SK-N-SH (cell line): ENCODE measurements at regions not wholly inside any gene's neighbourhood (a gene's known extent, or its start where the extent isn't known, plus 50 kb on each side); places are given as distances from the start of the nearest gene placed in this dataset.

Source experiments
- CTCF ChIA-PET: fragments of 300-600, 350-600 bp; formaldehyde crosslinking; extraction: SDS; loops from one replicate; lab custom pipeline; 2021; lab: Yijun Ruan, JAX
- POLR2A ChIA-PET: fragments of 350-600 bp; sonication (Branson Sonifier 250); formaldehyde crosslinking; extraction: SDS; loops from one replicate; lab custom pipeline; 2020; ENCODE audit warnings: antibody characterized with exemption, inconsistent platforms; lab: Yijun Ruan, JAX
- DNase-seq: peaks from one replicate; pipeline ENCODE4 v3.0.0; 2012
- H2AFZ ChIP-seq: fragments of 200-600 bp; sonication (generic); 2 replicates; pipeline ENCODE4 v1.8.1; 2016; ENCODE audit warnings: antibody characterized with exemption, mild to moderate bottlenecking, low read depth
- H3F3A ChIP-seq: fragments of 200-600 bp; sonication (generic); replicated peaks from 2 replicates; pipeline ENCODE3; 2016; ENCODE audit warnings: antibody characterized with exemption, mild to moderate bottlenecking; ENCODE audit not compliant: insufficient read depth
- H3K27ac ChIP-seq, 2 experiments: fragments of 200-500 bp in 1 of 2; fragments of 200-600 bp in 1 of 2; sonication (Bioruptor generic) in 1 of 2; sonication (generic), shearing (Covaris generic) in 1 of 2; 2 replicates each; pipeline versions ENCODE4 v1.5.1 to v1.6.1; 2014 to 2016; ENCODE audit warnings: low read depth in 2 of 2, inconsistent platforms in 1 of 2, low read length in 1 of 2, mild to moderate bottlenecking in 1 of 2, mixed read lengths in 1 of 2
- H3K27me3 ChIP-seq: fragments of 200-600 bp; sonication (generic), shearing (Covaris generic); 2 replicates; pipeline ENCODE4 v1.6.1; 2016; ENCODE audit warnings: mixed run types; ENCODE audit not compliant: insufficient read depth
- H3K36me3 ChIP-seq, 2 experiments: fragments of 200-500 bp in 1 of 2; fragments of 200-600 bp in 1 of 2; sonication (Bioruptor generic) in 1 of 2; sonication (generic) in 1 of 2; replicated peaks in 1 of 2; 2 replicates each; pipeline versions ENCODE3 to v1.5.1; 2014 to 2016; ENCODE audit warnings: low read length in 1 of 2, mild to moderate bottlenecking in 1 of 2; ENCODE audit not compliant: insufficient read depth in 2 of 2, control insufficient read depth in 1 of 2
- H3K4me1 ChIP-seq, 2 experiments: fragments of 200-500 bp in 1 of 2; fragments of 200-600 bp in 1 of 2; sonication (Bioruptor generic) in 1 of 2; sonication (generic), shearing (Covaris generic) in 1 of 2; 2 replicates each; pipeline versions ENCODE4 v1.5.1 to v1.6.1; 2014 to 2016; ENCODE audit warnings: low read depth in 1 of 2, low read length in 1 of 2, mixed run types in 1 of 2; ENCODE audit not compliant: insufficient read depth in 2 of 2, control insufficient read depth in 1 of 2
- H3K4me2 ChIP-seq: fragments of 200-600 bp; sonication (generic), shearing (Covaris generic); 2 replicates; pipeline ENCODE4 v1.6.1; 2017; ENCODE audit warnings: mixed run types
- H3K4me3 ChIP-seq, 2 experiments: fragments of 200-500 bp in 1 of 2; fragments of 200-600 bp in 1 of 2; sonication (Bioruptor generic) in 1 of 2; sonication (generic), shearing (Covaris generic) in 1 of 2; 2 replicates each; pipeline versions ENCODE4 v1.5.1 to v1.8.1; 2014 to 2016; ENCODE audit warnings: low read depth in 2 of 2, inconsistent platforms in 1 of 2, low read length in 1 of 2, mild to moderate bottlenecking in 1 of 2, mixed read lengths in 1 of 2, moderate library complexity in 1 of 2
- H3K79me2 ChIP-seq: fragments of 200-600 bp; sonication (generic); 2 replicates; pipeline ENCODE4 v1.8.1; 2017; ENCODE audit warnings: mild to moderate bottlenecking; ENCODE audit not compliant: insufficient read depth
- H3K9ac ChIP-seq: fragments of 200-600 bp; sonication (generic); 2 replicates; pipeline ENCODE4 v1.6.1; 2017; ENCODE audit warnings: mixed run types
- H3K9me2 ChIP-seq: fragments of 200-600 bp; sonication (generic); 2 replicates; pipeline ENCODE4 v1.6.1; 2017; ENCODE audit warnings: mixed run types
- H3K9me3 ChIP-seq: fragments of 200-600 bp; sonication (generic); 2 replicates; pipeline ENCODE4 v1.6.1; 2017; ENCODE audit warnings: mixed run types, mild to moderate bottlenecking, moderate library complexity
- H4K20me1 ChIP-seq: fragments of 200-600 bp; sonication (generic); 2 replicates; pipeline ENCODE4 v1.6.1; 2017; ENCODE audit warnings: mild to moderate bottlenecking, mixed run types; ENCODE audit not compliant: insufficient read depth
- EP300 ChIP-seq, 2 experiments: IDR thresholded peaks; 2 replicates each; pipeline versions ENCODE4 v1.4.0 to v1.6.1; 2012; ENCODE audit warnings: borderline replicate concordance in 1 of 2, low read depth in 1 of 2, low read length in 1 of 2
- EZH2phosphoT487 ChIP-seq: fragments of 200-600 bp; sonication (generic); IDR thresholded peaks from 2 replicates; pipeline ENCODE4 v1.6.1; 2017; ENCODE audit warnings: low read depth, mixed run types, mild to moderate bottlenecking, antibody characterized with exemption, moderate library complexity, borderline replicate concordance
- GATA2 ChIP-seq: sonication (generic); formaldehyde crosslinking; IDR thresholded peaks from 2 replicates; pipeline ENCODE4 v1.5.0; 2020; ENCODE audit warnings: mild to moderate bottlenecking, missing genetic modification reagents
- MEF2A ChIP-seq: IDR thresholded peaks from 2 replicates; pipeline ENCODE4 v1.4.0; 2012; ENCODE audit warnings: low read depth, borderline replicate concordance
- MXI1 ChIP-seq: IDR thresholded peaks from 2 replicates; pipeline ENCODE4 v1.6.1; 2012; ENCODE audit warnings: mild to moderate bottlenecking, low read depth, low read length, improper control_type of control experiment
- POLR2AphosphoS5 ChIP-seq: IDR thresholded peaks from 2 replicates; pipeline ENCODE4 v1.6.1; 2012; ENCODE audit warnings: low read depth, low read length
- RFX5 ChIP-seq: IDR thresholded peaks from 2 replicates; pipeline ENCODE4 v1.6.1; 2012; ENCODE audit warnings: mild to moderate bottlenecking, improper control_type of control experiment, low read length
- SIN3A ChIP-seq: IDR thresholded peaks from 2 replicates; pipeline ENCODE4 v1.6.1; 2012; ENCODE audit warnings: low read depth, mild to moderate bottlenecking, low read length, moderate library complexity, borderline replicate concordance
- TAF1 ChIP-seq: IDR thresholded peaks from 2 replicates; pipeline ENCODE4 v1.6.1; 2012; ENCODE audit warnings: low read depth, mild to moderate bottlenecking, low read length, moderate library complexity, borderline replicate concordance
- WGBS: methylation state at CpG from one replicate; pipeline ENCODE4 v1.1.6; 2017; ENCODE audit warnings: low lambda C conversion rate; 5-methylcytosine and 5-hydroxymethylcytosine counted together
- TF ChIP-seq, protein P1 (sequence below): IDR thresholded peaks from 2 replicates; pipeline ENCODE4 v1.4.0; 2012; ENCODE audit warnings: low read depth
- TF ChIP-seq, protein P2 (sequence below): IDR thresholded peaks from 2 replicates; pipeline ENCODE4 v1.4.0; 2012; ENCODE audit warnings: low read depth, borderline replicate concordance
- TF ChIP-seq, protein P3 (sequence below): fragments of 200-600 bp; sonication (generic); IDR thresholded peaks from 2 replicates; pipeline ENCODE4 v1.6.1; 2017; ENCODE audit warnings: antibody characterized with exemption, mild to moderate bottlenecking, moderate library complexity
- TF ChIP-seq, protein P4 (sequence below): fragments of 150-350 bp; IDR thresholded peaks from 2 replicates; pipeline ENCODE4 v1.6.1; 2017; ENCODE audit warnings: antibody characterized with exemption, low read length, low read depth, borderline replicate concordance
- TF ChIP-seq, protein P5 (sequence below): IDR thresholded peaks from 2 replicates; pipeline ENCODE4; 2012

DNA sequence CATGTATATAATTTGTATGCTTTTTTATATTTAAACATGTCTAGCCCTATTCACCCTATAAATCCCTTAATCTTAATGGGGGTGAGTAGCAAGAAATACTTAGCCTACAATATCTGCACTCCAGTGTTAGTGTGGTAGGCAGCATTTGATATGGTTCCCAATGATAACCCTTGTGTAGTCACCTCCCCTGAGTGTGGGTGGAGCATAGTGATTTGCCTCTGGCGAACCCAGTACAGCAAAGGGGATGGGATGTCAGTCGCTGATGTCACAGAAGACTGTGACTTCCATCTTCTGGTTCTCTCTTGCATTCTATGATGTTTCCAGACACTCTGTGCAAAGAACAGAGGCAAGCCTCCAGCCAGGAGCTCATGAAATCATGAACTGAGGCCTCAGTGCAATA, 211.2 kb downstream of the CRPPA start (continued):
- TF ChIP-seq, protein P1, sequence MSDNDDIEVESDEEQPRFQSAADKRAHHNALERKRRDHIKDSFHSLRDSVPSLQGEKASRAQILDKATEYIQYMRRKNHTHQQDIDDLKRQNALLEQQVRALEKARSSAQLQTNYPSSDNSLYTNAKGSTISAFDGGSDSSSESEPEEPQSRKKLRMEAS, result no peak
- no peak for TF ChIP-seq RFX5
- TF ChIP-seq MXI1, result no peak
- no peak for TF ChIP-seq POLR2AphosphoS5
- TF ChIP-seq MEF2A, result no peak
- TF ChIP-seq, protein P2, sequence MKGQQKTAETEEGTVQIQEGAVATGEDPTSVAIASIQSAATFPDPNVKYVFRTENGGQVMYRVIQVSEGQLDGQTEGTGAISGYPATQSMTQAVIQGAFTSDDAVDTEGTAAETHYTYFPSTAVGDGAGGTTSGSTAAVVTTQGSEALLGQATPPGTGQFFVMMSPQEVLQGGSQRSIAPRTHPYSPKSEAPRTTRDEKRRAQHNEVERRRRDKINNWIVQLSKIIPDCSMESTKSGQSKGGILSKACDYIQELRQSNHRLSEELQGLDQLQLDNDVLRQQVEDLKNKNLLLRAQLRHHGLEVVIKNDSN, result no peak
- no peak for TF ChIP-seq TAF1
- TF ChIP-seq SIN3A, result no peak
- no peak for TF ChIP-seq EP300 (IDR thresholded peaks at IDR 0.05; ENCODE audit: borderline replicate concordance in 1 of 2, low read depth in 1 of 2, low read length in 1 of 2)
- TF ChIP-seq, all 33 proteins: peak for 0

DNA sequence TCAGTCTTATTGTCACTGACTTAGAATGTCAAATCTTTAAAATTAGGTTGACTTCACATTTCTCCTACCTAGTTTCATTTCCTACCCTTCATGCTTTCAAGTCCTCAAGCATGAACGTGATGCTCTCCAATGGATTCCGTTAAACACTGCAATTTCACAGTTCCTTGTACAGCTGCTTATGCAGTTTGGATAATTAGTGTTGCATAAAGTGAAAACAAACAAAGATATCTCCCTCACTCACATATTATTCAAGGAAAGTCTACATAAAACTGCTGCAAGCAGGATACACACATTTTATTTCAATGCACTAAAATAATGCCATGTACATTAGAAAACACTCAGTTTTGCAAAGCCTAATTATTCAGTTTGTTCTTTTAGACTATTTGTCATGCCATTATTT, 214.0 kb downstream of the CRPPA start:
- 37% methylated on average over 2 of the region's 2 CpGs for WGBS
- H3K9ac ChIP-seq, result no peak overlapping the region
- POLR2A ChIA-PET, result no interaction called here

More for the DNA sequence above, 214.0 kb downstream of the CRPPA start:
- Histone ChIP-seq H3K9me2 (no peaks in the 10 kb centered on the region), H3K27me3 (no peaks in the 10 kb centered on the region), H3K27ac (no peak overlapping the region), H3K79me2 (no peaks in the 10 kb centered on the region), H2AFZ (no peak overlapping the region), H3K4me1 (peaks cover 0 to 16% of the 10 kb centered on the region in 2 experiments; a peak in 2 of 4 replicates), H3K36me3 (no peaks in the 10 kb centered on the region), H3K4me2 (no peak overlapping the region), H3K9me3 (no peaks in the 10 kb centered on the region), H3F3A (no peaks in the 10 kb centered on the region), H3K4me3 (no peak overlapping the region), H4K20me1 (no peaks in the 10 kb centered on the region)
- CTCF ChIA-PET, result no interaction called here
- TF ChIP-seq GATA2 (CRISPR knock-in tag) (no peak), MEF2A (no peak), EZH2phosphoT487 (no peak)
- TF ChIP-seq, protein P3, sequence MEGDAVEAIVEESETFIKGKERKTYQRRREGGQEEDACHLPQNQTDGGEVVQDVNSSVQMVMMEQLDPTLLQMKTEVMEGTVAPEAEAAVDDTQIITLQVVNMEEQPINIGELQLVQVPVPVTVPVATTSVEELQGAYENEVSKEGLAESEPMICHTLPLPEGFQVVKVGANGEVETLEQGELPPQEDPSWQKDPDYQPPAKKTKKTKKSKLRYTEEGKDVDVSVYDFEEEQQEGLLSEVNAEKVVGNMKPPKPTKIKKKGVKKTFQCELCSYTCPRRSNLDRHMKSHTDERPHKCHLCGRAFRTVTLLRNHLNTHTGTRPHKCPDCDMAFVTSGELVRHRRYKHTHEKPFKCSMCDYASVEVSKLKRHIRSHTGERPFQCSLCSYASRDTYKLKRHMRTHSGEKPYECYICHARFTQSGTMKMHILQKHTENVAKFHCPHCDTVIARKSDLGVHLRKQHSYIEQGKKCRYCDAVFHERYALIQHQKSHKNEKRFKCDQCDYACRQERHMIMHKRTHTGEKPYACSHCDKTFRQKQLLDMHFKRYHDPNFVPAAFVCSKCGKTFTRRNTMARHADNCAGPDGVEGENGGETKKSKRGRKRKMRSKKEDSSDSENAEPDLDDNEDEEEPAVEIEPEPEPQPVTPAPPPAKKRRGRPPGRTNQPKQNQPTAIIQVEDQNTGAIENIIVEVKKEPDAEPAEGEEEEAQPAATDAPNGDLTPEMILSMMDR, result no peak
- TF ChIP-seq, protein P4, sequence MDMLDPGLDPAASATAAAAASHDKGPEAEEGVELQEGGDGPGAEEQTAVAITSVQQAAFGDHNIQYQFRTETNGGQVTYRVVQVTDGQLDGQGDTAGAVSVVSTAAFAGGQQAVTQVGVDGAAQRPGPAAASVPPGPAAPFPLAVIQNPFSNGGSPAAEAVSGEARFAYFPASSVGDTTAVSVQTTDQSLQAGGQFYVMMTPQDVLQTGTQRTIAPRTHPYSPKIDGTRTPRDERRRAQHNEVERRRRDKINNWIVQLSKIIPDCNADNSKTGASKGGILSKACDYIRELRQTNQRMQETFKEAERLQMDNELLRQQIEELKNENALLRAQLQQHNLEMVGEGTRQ, result no peak
- TF ChIP-seq, protein P5, sequence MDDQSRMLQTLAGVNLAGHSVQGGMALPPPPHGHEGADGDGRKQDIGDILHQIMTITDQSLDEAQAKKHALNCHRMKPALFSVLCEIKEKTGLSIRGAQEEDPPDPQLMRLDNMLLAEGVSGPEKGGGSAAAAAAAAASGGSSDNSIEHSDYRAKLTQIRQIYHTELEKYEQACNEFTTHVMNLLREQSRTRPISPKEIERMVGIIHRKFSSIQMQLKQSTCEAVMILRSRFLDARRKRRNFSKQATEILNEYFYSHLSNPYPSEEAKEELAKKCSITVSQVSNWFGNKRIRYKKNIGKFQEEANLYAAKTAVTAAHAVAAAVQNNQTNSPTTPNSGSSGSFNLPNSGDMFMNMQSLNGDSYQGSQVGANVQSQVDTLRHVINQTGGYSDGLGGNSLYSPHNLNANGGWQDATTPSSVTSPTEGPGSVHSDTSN, result no peak
- no peak for DNase-seq
